GM23248 (cell line): ENCODE measurements at regions not wholly inside any gene's neighbourhood (a gene's known extent, or its start where the extent isn't known, plus 50 kb on each side); places are given as distances from the start of the nearest gene placed in this dataset.
"Not testable (repeated sequence)": the region's sequence is repeated elsewhere in the genome, so short reads cannot be mapped to it uniquely, and the experiment has no call there.

Experiments used
- DNase-seq: peaks from one replicate; pipeline ENCODE4 v3.0.0-alpha.2; 2015
- H2AFZ ChIP-seq: fragments of 200-600 bp; sonication (generic); 2 replicates; pipeline ENCODE4 v1.6.1; 2016; ENCODE audit warnings: antibody characterized with exemption
- H3F3A ChIP-seq: fragments of 200-600 bp; sonication (generic); 2 replicates; pipeline ENCODE4 v1.6.1; 2016; ENCODE audit warnings: mild to moderate bottlenecking, antibody characterized with exemption, mixed run types; ENCODE audit not compliant: insufficient read depth
- H3K27ac ChIP-seq: fragments of 200-600 bp; sonication (generic); 2 replicates; pipeline ENCODE4 v1.5.1; 2016; ENCODE audit warnings: mild to moderate bottlenecking
- H3K27me3 ChIP-seq: fragments of 200-600 bp; sonication (generic); replicated peaks from 2 replicates; pipeline ENCODE4 v1.6.1; 2016; ENCODE audit warnings: mild to moderate bottlenecking; ENCODE audit not compliant: insufficient read depth
- H3K36me3 ChIP-seq: fragments of 200-600 bp; sonication (generic); 2 replicates; pipeline ENCODE4 v1.6.1; 2016; ENCODE audit warnings: low read depth, mild to moderate bottlenecking
- H3K4me1 ChIP-seq: fragments of 200-600 bp; sonication (generic); 2 replicates; pipeline ENCODE4 v1.6.1; 2016; ENCODE audit warnings: mild to moderate bottlenecking; ENCODE audit not compliant: insufficient read depth
- H3K4me2 ChIP-seq: fragments of 200-600 bp; sonication (generic); one replicate; pipeline ENCODE4 v1.6.1; 2016; ENCODE audit warnings: mild to moderate bottlenecking; ENCODE audit not compliant: unreplicated experiment
- H3K4me3 ChIP-seq: fragments of 200-600 bp; sonication (generic); 2 replicates; pipeline ENCODE4 v1.5.1; 2016; ENCODE audit warnings: mild to moderate bottlenecking
- H3K79me2 ChIP-seq: fragments of 200-600 bp; sonication (generic); 2 replicates; pipeline ENCODE4 v1.6.1; 2016; ENCODE audit warnings: mild to moderate bottlenecking; ENCODE audit not compliant: insufficient read depth
- H3K9ac ChIP-seq: fragments of 200-600 bp; sonication (generic); 2 replicates; pipeline ENCODE4 v1.6.1; 2016; ENCODE audit warnings: mild to moderate bottlenecking
- H3K9me2 ChIP-seq: fragments of 200-600 bp; sonication (generic); 2 replicates; pipeline ENCODE4 v1.6.1; 2016; ENCODE audit warnings: mixed run types, mild to moderate bottlenecking, moderate library complexity; ENCODE audit not compliant: insufficient read depth
- H3K9me3 ChIP-seq: fragments of 200-600 bp; sonication (generic); one replicate; pipeline ENCODE4 v1.6.1; 2017; ENCODE audit warnings: low read depth
- H4K20me1 ChIP-seq: fragments of 200-600 bp; sonication (generic); 2 replicates; pipeline ENCODE4 v1.6.0; 2016; ENCODE audit not compliant: insufficient read depth
- EZH2 ChIP-seq: fragments of 200-600 bp; sonication (generic); IDR thresholded peaks from 2 replicates; pipeline ENCODE4 v1.6.1; 2018; ENCODE audit warnings: antibody characterized with exemption, mild to moderate bottlenecking; ENCODE audit not compliant: insufficient read depth, poor library complexity, severe bottlenecking
- EZH2phosphoT487 ChIP-seq: fragments of 200-600 bp; sonication (generic); IDR thresholded peaks from 2 replicates; pipeline ENCODE4 v1.6.1; 2018; ENCODE audit warnings: antibody characterized with exemption, moderate library complexity, mild to moderate bottlenecking, low read depth; ENCODE audit not compliant: insufficient read depth
- WGBS, 2 experiments: methylation state at CpG; one replicate each; pipeline ENCODE4 v1.1.6; 2015 to 2017; ENCODE audit warnings: low lambda C conversion rate in 2 of 2, low coverage in 1 of 2; ENCODE audit errors: missing lambda C conversion rate in 2 of 2; 5-methylcytosine and 5-hydroxymethylcytosine counted together
- in situ Hi-C: fragments of 300-500 bp; cut with MboI; formaldehyde crosslinking; loops from 2 replicates; pipeline ENCODE4 v1.15.0; 2020

DNA sequence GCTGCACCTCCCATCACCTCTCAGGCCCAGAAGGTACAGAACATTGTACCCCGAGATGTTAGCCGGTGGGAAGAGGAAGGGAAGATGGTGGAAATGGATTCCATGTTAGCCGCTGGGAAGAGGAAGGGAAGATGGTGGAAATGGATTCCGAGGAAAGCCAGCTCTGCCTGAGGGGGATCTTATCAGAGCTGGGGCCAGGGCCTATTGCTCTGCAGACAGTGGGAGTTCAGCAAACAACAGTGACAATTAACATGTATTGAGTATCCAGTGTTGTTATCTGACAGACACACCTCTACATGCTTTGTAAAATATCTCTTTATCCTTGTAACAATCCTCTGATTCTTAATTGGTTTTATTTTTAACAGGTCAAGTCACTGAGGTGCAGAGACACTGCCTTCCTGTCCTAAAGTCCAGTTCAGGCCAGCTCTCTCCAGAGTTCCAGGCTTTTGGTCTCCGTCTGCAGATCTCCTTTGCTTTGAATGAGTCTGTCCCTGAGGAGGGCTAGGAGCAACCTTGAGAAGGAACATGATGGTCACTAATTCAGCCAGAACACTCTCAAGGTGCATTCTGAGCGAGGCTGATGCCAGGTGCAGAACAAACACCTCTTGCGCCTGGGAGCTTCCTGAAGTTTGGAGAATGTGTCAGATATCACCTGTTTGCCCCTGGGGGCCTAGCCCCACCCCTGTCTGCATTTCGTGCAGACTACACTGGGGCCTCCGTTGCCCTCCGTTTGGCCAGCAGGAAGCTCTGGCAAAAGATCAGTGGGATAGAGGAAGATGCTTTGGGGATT lies 82.4 kb upstream of the PODXL start:
- no peaks in the 10 kb centered on the region for H3K27me3 ChIP-seq
- no peaks in the 10 kb centered on the region for H3K9me3 ChIP-seq
- no peak for TF ChIP-seq EZH2phosphoT487
- no peak for TF ChIP-seq EZH2
- H3K4me2 ChIP-seq: no peak overlapping the region
- H2AFZ ChIP-seq: no peak overlapping the region
- no peaks in the 10 kb centered on the region for H3K36me3 ChIP-seq
- no peak overlapping the region for H3K27ac ChIP-seq
- H3K79me2 ChIP-seq: no peaks in the 10 kb centered on the region
- in situ Hi-C loops: no loop called here
- no peaks in the 10 kb centered on the region for H4K20me1 ChIP-seq
- peaks cover 25% of the 10 kb centered on the region for H3K4me1 ChIP-seq
- no peaks in the 10 kb centered on the region for H3K9me2 ChIP-seq
- peaks cover 21% of the 10 kb centered on the region for H3F3A ChIP-seq
- no peak for DNase-seq
- no peak overlapping the region for H3K4me3 ChIP-seq
- 94 to 96% methylated on average over 10 of the region's 10 CpGs for WGBS, 2 experiments
- no peak overlapping the region for H3K9ac ChIP-seq

DNA sequence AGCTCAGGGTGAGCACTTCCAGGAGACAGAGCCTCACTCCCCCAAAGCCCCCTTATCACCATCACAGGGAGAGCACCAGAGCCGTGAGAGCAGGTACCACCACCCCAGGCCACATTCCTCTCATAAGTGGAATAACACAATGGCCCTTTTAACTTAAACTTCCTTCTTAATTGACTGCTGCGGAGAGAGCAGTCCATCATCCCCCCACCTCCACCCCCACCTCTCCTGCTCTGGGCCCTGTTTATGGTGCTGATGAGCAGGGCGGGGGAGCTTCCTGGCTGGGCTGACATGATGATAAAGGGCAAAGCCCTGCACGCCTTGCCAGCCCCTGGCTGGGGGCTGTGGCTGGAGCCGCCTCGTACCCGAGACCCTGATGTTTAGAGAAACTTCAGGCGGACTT lies 81.4 kb upstream of the PODXL start:
- no peak for DNase-seq
- Histone ChIP-seq H3F3A (peaks cover 31% of the 10 kb centered on the region), H3K27ac (no peak overlapping the region), H3K27me3 (no peaks in the 10 kb centered on the region), H3K9me2 (no peaks in the 10 kb centered on the region), H4K20me1 (no peaks in the 10 kb centered on the region), H3K36me3 (no peaks in the 10 kb centered on the region), H3K4me3 (no peak overlapping the region), H3K4me1 (peaks cover 32% of the 10 kb centered on the region), H3K9me3 (no peaks in the 10 kb centered on the region), H3K9ac (no peak overlapping the region), H3K79me2 (no peaks in the 10 kb centered on the region), H2AFZ (no peak overlapping the region), H3K4me2 (no peak overlapping the region)
- in situ Hi-C loops: no loop called here
- 90 to 93% methylated on average over 8 of the region's 8 CpGs for WGBS, 2 experiments
- no peak for TF ChIP-seq EZH2
- TF ChIP-seq EZH2phosphoT487: no peak

DNA sequence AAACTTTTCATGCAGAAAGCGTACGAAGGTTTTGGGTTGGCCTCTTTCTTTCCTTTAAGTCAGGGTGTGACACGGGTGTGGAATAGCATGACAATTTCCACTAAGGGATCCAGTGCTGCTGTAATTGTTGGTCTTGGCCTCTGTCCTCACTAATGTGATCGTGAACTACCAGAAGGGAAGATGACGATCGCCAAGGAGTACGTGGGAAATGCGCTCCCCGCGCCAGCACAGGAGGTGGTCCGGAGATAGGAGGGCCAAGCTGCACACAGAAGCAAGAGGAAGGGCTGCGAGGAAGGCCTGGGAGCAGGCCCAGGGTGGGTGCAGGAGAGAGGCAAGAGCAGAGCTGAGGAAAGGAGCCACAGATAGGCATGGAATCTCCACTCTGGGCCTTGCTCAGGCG lies 79.7 kb upstream of the PODXL start:
- Histone ChIP-seq H4K20me1 (no peaks in the 10 kb centered on the region), H3K79me2 (no peaks in the 10 kb centered on the region), H3K4me1 (peaks cover 23% of the 10 kb centered on the region), H3K27me3 (no peaks in the 10 kb centered on the region), H3K27ac (no peak overlapping the region), H3K4me3 (no peak overlapping the region), H3K36me3 (no peaks in the 10 kb centered on the region), H3K9ac (no peak overlapping the region), H3F3A (peaks cover 38% of the 10 kb centered on the region), H3K9me3 (no peaks in the 10 kb centered on the region), H3K9me2 (no peaks in the 10 kb centered on the region), H3K4me2 (no peak overlapping the region), H2AFZ (no peak overlapping the region)
- 87 to 89% methylated on average over 13 of the region's 13 CpGs for WGBS, 2 experiments
- TF ChIP-seq EZH2phosphoT487 (no peak), EZH2 (no peak)
- DNase-seq: no peak
- in situ Hi-C loops: no loop called here

DNA sequence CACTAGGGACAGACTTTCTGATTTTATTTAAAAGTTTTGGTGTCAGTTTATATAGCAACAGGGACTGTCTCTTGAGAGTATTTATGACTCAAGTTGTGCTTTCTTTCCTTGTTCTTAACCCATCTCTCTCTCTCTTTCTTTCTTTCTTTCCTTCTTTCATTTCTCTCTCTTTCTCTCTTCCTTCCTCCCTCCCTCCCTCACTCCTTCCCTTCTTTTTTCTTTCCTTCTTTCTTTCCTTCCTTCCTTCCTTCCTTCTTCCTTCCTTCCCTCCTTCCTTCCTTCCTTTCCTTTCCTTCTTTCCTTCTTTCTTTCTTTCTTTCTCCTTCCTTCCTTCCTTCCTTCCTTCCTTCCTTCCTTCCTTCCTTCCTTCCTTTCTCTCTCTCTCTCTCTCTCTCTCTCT lies 77.8 kb upstream of the PODXL start:
- Histone ChIP-seq H3F3A (peaks cover 38% of the 10 kb centered on the region), H3K27ac (peak overlapping the region; percentile 92), H3K9ac (peak overlapping the region; percentile 67), H3K4me2 (peak overlapping the region; percentile 53), H3K4me1 (peaks cover 36% of the 10 kb centered on the region)
- H3K79me2 ChIP-seq, H3K36me3 ChIP-seq, DNase-seq, H3K4me3 ChIP-seq, H3K9me3 ChIP-seq, H4K20me1 ChIP-seq, in situ Hi-C loops, H2AFZ ChIP-seq, H3K27me3 ChIP-seq, H3K9me2 ChIP-seq: not testable (repeated sequence)
